ENCODE measurements at regions not wholly inside any gene's neighbourhood (a gene's known extent, or its start where the extent isn't known, plus 50 kb on each side); places are given as distances from the start of the nearest gene placed in this dataset.

GRCh38 chr4:13260513-13260912, 223.6 kb downstream of the RAB28 start:
- TF ChIP-seq CTCF (conservative IDR thresholded peaks at IDR 0.05; ENCODE audit: low read depth, low read length) = no peak
- TF ChIP-seq EZH2 (IDR thresholded peaks at IDR 0.05; ENCODE audit: borderline replicate concordance, low read depth, low read length, poor library complexity, severe bottlenecking) = no peak

Data from A673 (cell line).